Ammon's horn (tissue), 1 donor: ENCODE measurements at regions not wholly inside any gene's neighbourhood (a gene's known extent, or its start where the extent isn't known, plus 50 kb on each side); places are given as distances from the start of the nearest gene placed in this dataset.

Source experiments
- DNase-seq: peaks from one replicate; pipeline ENCODE4 v3.0.0-alpha.2; 2016; ENCODE audit warnings: low spot score

- no peak for DNase-seq
Observed at GRCh38 chr5:52409835-52410234, 377.9 kb upstream of the ITGA1 start.

- DNase-seq = no peak
Observed at GRCh38 chr5:52419357-52419756, 368.4 kb upstream of the ITGA1 start.

- DNase-seq = no peak
Observed at GRCh38 chr5:52427615-52428014, 360.1 kb upstream of the ITGA1 start.

- DNase-seq = no peak
Observed at GRCh38 chr5:52428977-52429489, 358.7 kb upstream of the ITGA1 start.

GRCh38 chr5:52441768-52442167 lies 345.9 kb upstream of the ITGA1 start:
- DNase-seq = no peak

- no peak for DNase-seq
Observed at GRCh38 chr5:52443187-52443586, 344.5 kb upstream of the ITGA1 start.

GRCh38 chr5:52448111-52448510 lies 339.6 kb upstream of the ITGA1 start:
- DNase-seq = no peak

- no peak for DNase-seq
Observed at GRCh38 chr5:52449516-52449915, 338.2 kb upstream of the ITGA1 start.

- DNase-seq = no peak
Observed at GRCh38 chr5:52452098-52452497, 335.6 kb upstream of the ITGA1 start.

GRCh38 chr5:52453176-52453575 lies 334.5 kb upstream of the ITGA1 start:
- DNase-seq = no peak

GRCh38 chr5:52455920-52456319 lies 331.8 kb upstream of the ITGA1 start:
- DNase-seq = no peak

GRCh38 chr5:52457810-52458209 lies 329.9 kb upstream of the ITGA1 start:
- no peak for DNase-seq

- no peak for DNase-seq
Observed at GRCh38 chr5:52466113-52466512, 321.6 kb upstream of the ITGA1 start.

- no peak for DNase-seq
Observed at GRCh38 chr5:52466749-52467520, 320.8 kb upstream of the ITGA1 start.

GRCh38 chr5:52468976-52469375 lies 318.7 kb upstream of the ITGA1 start:
- no peak for DNase-seq

GRCh38 chr5:52469420-52469819 lies 318.3 kb upstream of the ITGA1 start:
- no peak for DNase-seq

- no peak for DNase-seq
Observed at GRCh38 chr5:52469835-52470234, 317.9 kb upstream of the ITGA1 start.

- DNase-seq = no peak
Observed at GRCh38 chr5:52476346-52476745, 311.4 kb upstream of the ITGA1 start.

- no peak for DNase-seq
Observed at GRCh38 chr5:52481201-52481600, 306.5 kb upstream of the ITGA1 start.

GRCh38 chr5:52481851-52482250 lies 305.9 kb upstream of the ITGA1 start:
- DNase-seq = no peak

- DNase-seq = no peak
Observed at GRCh38 chr5:52491071-52491787, 296.5 kb upstream of the ITGA1 start.

- no peak for DNase-seq
Observed at GRCh38 chr5:52491818-52492217, 295.9 kb upstream of the ITGA1 start.

- no peak for DNase-seq
Observed at GRCh38 chr5:52497133-52497693, 290.5 kb upstream of the ITGA1 start.
